NCI-H526 (cell line): ENCODE measurements at regions not wholly inside any gene's neighbourhood (a gene's known extent, or its start where the extent isn't known, plus 50 kb on each side); places are given as distances from the start of the nearest gene placed in this dataset.
"Not testable (repeated sequence)": the region's sequence is repeated elsewhere in the genome, so short reads cannot be mapped to it uniquely, and the experiment has no call there.

Source experiments
- DNase-seq, 2 experiments: peaks; one replicate each; lab custom pipeline; 2025; lab: John Stamatoyannopoulos, UW

GRCh38 chrX:138018145-138018799, 452.3 kb downstream of the ZIC3 start:
- DNase-seq: no peak

- DNase-seq: no peak
Measured at GRCh38 chrX:138020941-138021340, 455.0 kb downstream of the ZIC3 start.

GRCh38 chrX:138026211-138026610, 460.3 kb downstream of the ZIC3 start:
- peak; percentile 4 to 46 for DNase-seq

- no peak for DNase-seq
Measured at GRCh38 chrX:138031715-138032114, 465.8 kb downstream of the ZIC3 start.

- DNase-seq: peak; percentile 8 to 15
Measured at GRCh38 chrX:138034136-138034535, 468.2 kb downstream of the ZIC3 start.

- DNase-seq: no peak
Measured at GRCh38 chrX:138037548-138037947, 471.6 kb downstream of the ZIC3 start.

GRCh38 chrX:138057883-138058282, 492.0 kb downstream of the ZIC3 start:
- no peak for DNase-seq

- DNase-seq: no peak
Measured at GRCh38 chrX:138058931-138059330, 493.0 kb downstream of the ZIC3 start.

GRCh38 chrX:138067415-138067814, 501.5 kb downstream of the ZIC3 start:
- no peak for DNase-seq

GRCh38 chrX:138073626-138074025, 507.7 kb downstream of the ZIC3 start:
- no peak for DNase-seq

- no peak for DNase-seq
Measured at GRCh38 chrX:138082251-138082650, 516.3 kb downstream of the ZIC3 start.

GRCh38 chrX:138082896-138083295, 517.0 kb downstream of the ZIC3 start:
- DNase-seq: no peak

- not testable (repeated sequence) for DNase-seq
Measured at GRCh38 chrX:138110910-138111309, 545.0 kb downstream of the ZIC3 start.

- no peak for DNase-seq
Measured at GRCh38 chrX:138127314-138127713, 561.4 kb downstream of the ZIC3 start.

- peak; percentile 24 to 51 for DNase-seq
Measured at GRCh38 chrX:138128027-138128671, 562.2 kb downstream of the ZIC3 start.

- peak; percentile 27 to 42 for DNase-seq
Measured at GRCh38 chrX:138150709-138151108, 560.8 kb downstream of the FGF13 start.

- no peak for DNase-seq
Measured at GRCh38 chrX:138157850-138158249, 553.7 kb downstream of the FGF13 start.

- peak in 1 of 2 experiments; percentile 74 for DNase-seq
Measured at GRCh38 chrX:138191998-138192397, 519.5 kb downstream of the FGF13 start.

- no peak for DNase-seq
Measured at GRCh38 chrX:138229718-138230117, 481.8 kb downstream of the FGF13 start.

GRCh38 chrX:138240266-138240665, 471.3 kb downstream of the FGF13 start:
- DNase-seq: no peak

- no peak for DNase-seq
Measured at GRCh38 chrX:138254001-138254400, 457.5 kb downstream of the FGF13 start.

- no peak for DNase-seq
Measured at GRCh38 chrX:138255373-138255772, 456.1 kb downstream of the FGF13 start.

- DNase-seq: not testable (repeated sequence)
Measured at GRCh38 chrX:138264095-138264494, 447.4 kb downstream of the FGF13 start.

GRCh38 chrX:138270931-138271330, 440.6 kb downstream of the FGF13 start:
- no peak for DNase-seq
